GM23338 (cell line): ENCODE measurements at regions not wholly inside any gene's neighbourhood (a gene's known extent, or its start where the extent isn't known, plus 50 kb on each side); places are given as distances from the start of the nearest gene placed in this dataset.

ENCODE experiments used
- ATAC-seq: fragments of 200-7000 bp; cut with Tn5 transposase; 3 replicates; pipeline ENCODE4 v1.9.1; 2020
- DNase-seq: peaks from one replicate; pipeline ENCODE4 v3.0.0-alpha.2; 2015; ENCODE audit warnings: low spot score
- H2AFZ ChIP-seq: fragments of 200-600 bp; sonication (generic); 2 replicates; pipeline ENCODE4 v1.8.0; 2016; ENCODE audit warnings: antibody characterized with exemption, mild to moderate bottlenecking, moderate library complexity
- H3F3A ChIP-seq: fragments of 200-600 bp; sonication (generic); replicated peaks from 2 replicates; pipeline ENCODE4 v1.8.0; 2017; ENCODE audit warnings: antibody characterized with exemption, mixed run types, low read depth
- H3K27ac ChIP-seq: fragments of 200-600 bp; sonication (generic); 2 replicates; pipeline ENCODE4 v1.6.1; 2016; ENCODE audit warnings: low read depth
- H3K27me3 ChIP-seq: fragments of 200-600 bp; sonication (generic); 2 replicates; pipeline ENCODE4 v1.8.0; 2016; ENCODE audit warnings: mild to moderate bottlenecking, mixed run types, moderate library complexity; ENCODE audit not compliant: insufficient read depth
- H3K36me3 ChIP-seq: fragments of 200-600 bp; sonication (generic); 2 replicates; pipeline ENCODE4 v1.8.0; 2016; ENCODE audit warnings: mild to moderate bottlenecking; ENCODE audit not compliant: insufficient read depth
- H3K4me1 ChIP-seq: fragments of 200-600 bp; sonication (generic); 2 replicates; pipeline ENCODE4 v1.8.0; 2016; ENCODE audit warnings: mild to moderate bottlenecking, moderate library complexity; ENCODE audit not compliant: insufficient read depth
- H3K4me2 ChIP-seq: fragments of 200-600 bp; sonication (generic); 2 replicates; pipeline ENCODE4 v1.7.1; 2017; ENCODE audit warnings: mixed run types
- H3K4me3 ChIP-seq: fragments of 200-600 bp; sonication (generic); 2 replicates; pipeline ENCODE4 v1.6.1; 2016; ENCODE audit warnings: mixed run types
- H3K79me2 ChIP-seq: fragments of 200-600 bp; sonication (generic); replicated peaks from 2 replicates; pipeline ENCODE4 v1.8.0; 2017; ENCODE audit warnings: mild to moderate bottlenecking; ENCODE audit not compliant: insufficient read depth
- H3K9me2 ChIP-seq: fragments of 200-600 bp; sonication (generic); 2 replicates; pipeline ENCODE4 v1.8.0; 2017; ENCODE audit not compliant: insufficient read depth
- H4K20me1 ChIP-seq: fragments of 200-600 bp; sonication (generic); replicated peaks from 2 replicates; pipeline ENCODE4 v1.8.0; 2017; ENCODE audit warnings: mild to moderate bottlenecking; ENCODE audit not compliant: insufficient read depth
- H3K27ac Mint-ChIP-seq: 2 replicates; pipeline ENCODE4 v1.8.0; 2020; ENCODE audit warnings: inconsistent platforms, mild to moderate bottlenecking, moderate library complexity, mixed read lengths
- H3K27me3 Mint-ChIP-seq: 3 replicates; pipeline ENCODE4 v1.8.0; 2022; ENCODE audit warnings: low read depth, mild to moderate bottlenecking, moderate library complexity, mixed read lengths, inconsistent platforms; ENCODE audit not compliant: insufficient read depth, poor library complexity
- H3K36me3 Mint-ChIP-seq: 3 replicates; pipeline ENCODE4 v1.8.0; 2021; ENCODE audit warnings: low read depth, mild to moderate bottlenecking, inconsistent platforms, moderate library complexity, mixed read lengths
- H3K4me1 Mint-ChIP-seq: 3 replicates; pipeline ENCODE4 v1.8.0; 2020; ENCODE audit warnings: mild to moderate bottlenecking, inconsistent platforms, mixed read lengths
- H3K4me3 Mint-ChIP-seq: 3 replicates; pipeline ENCODE4 v1.8.0; 2021; ENCODE audit warnings: moderate library complexity, mild to moderate bottlenecking, inconsistent platforms, mixed read lengths
- H3K9me3 Mint-ChIP-seq: 3 replicates; pipeline ENCODE4 v1.8.0; 2020; ENCODE audit warnings: moderate library complexity, mild to moderate bottlenecking, inconsistent platforms, mixed read lengths
- CTCF ChIP-seq, 2 experiments: fragments of 200-600 bp in 1 of 2; sonication (generic) in 1 of 2; conservative IDR thresholded peaks; 2 replicates each; pipeline versions ENCODE4 v1.5.1 to v1.6.1; 2016 to 2017; ENCODE audit warnings: antibody characterized with exemption in 2 of 2, low read depth in 2 of 2, mild to moderate bottlenecking in 2 of 2, moderate library complexity in 1 of 2
- ETS1 ChIP-seq: IDR thresholded peaks from 2 replicates; pipeline ENCODE4 v1.6.1; 2016; ENCODE audit warnings: antibody characterized with exemption
- EZH2phosphoT487 ChIP-seq: fragments of 200-600 bp; sonication (generic); IDR thresholded peaks from one replicate; pipeline ENCODE4 v1.8.1; 2018; ENCODE audit warnings: antibody characterized with exemption; ENCODE audit not compliant: unreplicated experiment
- NANOG ChIP-seq: IDR thresholded peaks from 2 replicates; pipeline ENCODE4 v1.6.1; 2016; ENCODE audit warnings: antibody characterized with exemption, borderline replicate concordance
- POLR2AphosphoS5 ChIP-seq: IDR thresholded peaks from 2 replicates; pipeline ENCODE4 v1.6.1; 2016; ENCODE audit warnings: antibody characterized with exemption, low read depth
- REST ChIP-seq: IDR thresholded peaks from one replicate; pipeline ENCODE4 v1.6.1; 2018; ENCODE audit warnings: antibody characterized with exemption; ENCODE audit not compliant: unreplicated experiment
- ZNF114 ChIP-seq: fragments of 250-450 bp; sonication (Bioruptor Pico); IDR thresholded peaks from 2 replicates; pipeline ENCODE4 v1.5.0; 2020; ENCODE audit warnings: mild to moderate bottlenecking, moderate library complexity
- ZNF331 ChIP-seq: fragments of 250-450 bp; sonication (Bioruptor Pico); IDR thresholded peaks from 2 replicates; pipeline ENCODE4 v1.5.0; 2020; ENCODE audit warnings: low read depth, mild to moderate bottlenecking, moderate library complexity
- ZNF462 ChIP-seq: fragments of 250-450 bp; sonication (Bioruptor Pico); IDR thresholded peaks from 2 replicates; pipeline ENCODE4 v1.5.0; 2020; ENCODE audit warnings: mild to moderate bottlenecking, moderate library complexity

- TF ChIP-seq ZNF114 (CRISPR knock-in tag): no peak
- no peak for TF ChIP-seq REST
- TF ChIP-seq POLR2AphosphoS5: no peak
- TF ChIP-seq ETS1: no peak
These were observed 111.0 kb upstream of the LRIG3 start (continued) for GRCh38 chr12:59031313-59031712.

GRCh38 chr12:59030415-59030814 is 110.1 kb upstream of the LRIG3 start:
- Histone ChIP-seq H3K27ac (no peak overlapping the region), H3K4me3 (no peak overlapping the region), H3K9me2 (no peaks in the 10 kb centered on the region), H3K79me2 (no peaks in the 10 kb centered on the region), H3K4me2 (no peak overlapping the region), H3K27me3 (no peaks in the 10 kb centered on the region), H3K4me1 (no peaks in the 10 kb centered on the region), H3K36me3 (no peaks in the 10 kb centered on the region), H4K20me1 (no peaks in the 10 kb centered on the region), H2AFZ (no peak overlapping the region), H3F3A (no peaks in the 10 kb centered on the region)
- DNase-seq (no peak), ATAC-seq (no peak)
- Mint-ChIP-seq H3K27me3 (no peaks in the 10 kb centered on the region), H3K36me3 (no peaks in the 10 kb centered on the region), H3K9me3 (no peaks in the 10 kb centered on the region), H3K4me3 (no peak overlapping the region), H3K27ac (no peak overlapping the region), H3K4me1 (no peaks in the 10 kb centered on the region)
- no peak for TF ChIP-seq NANOG
- no peak for TF ChIP-seq ZNF462 (CRISPR knock-in tag)
- TF ChIP-seq ZNF331 (CRISPR knock-in tag): no peak
- no peak for TF ChIP-seq CTCF (conservative IDR thresholded peaks at IDR 0.05; ENCODE audit: low read depth in 2 of 2)
- TF ChIP-seq EZH2phosphoT487: no peak
- TF ChIP-seq REST: no peak
